KOPT-K1 (cell line): ENCODE measurements at regions not wholly inside any gene's neighbourhood (a gene's known extent, or its start where the extent isn't known, plus 50 kb on each side); places are given as distances from the start of the nearest gene placed in this dataset.

Source experiments
- H3K27ac ChIP-seq: fragments of 200-600 bp; sonication (generic); 2 replicates; pipeline ENCODE4 v1.5.1; 2016; ENCODE audit warnings: antibody characterized with exemption, mild to moderate bottlenecking, low read depth, low read length; ENCODE audit not compliant: poor library complexity, severe bottlenecking
- H3K36me3 ChIP-seq: fragments of 200-600 bp; sonication (generic); 2 replicates; pipeline ENCODE4 v1.5.1; 2017; ENCODE audit warnings: antibody characterized with exemption, mild to moderate bottlenecking, low read length, moderate library complexity; ENCODE audit not compliant: insufficient read depth
- H3K9me3 ChIP-seq: fragments of 200-600 bp; sonication (generic); 2 replicates; pipeline ENCODE4 v1.5.1; 2017; ENCODE audit warnings: antibody characterized with exemption, low read length, mild to moderate bottlenecking; ENCODE audit not compliant: insufficient read depth, poor library complexity, severe bottlenecking

DNA sequence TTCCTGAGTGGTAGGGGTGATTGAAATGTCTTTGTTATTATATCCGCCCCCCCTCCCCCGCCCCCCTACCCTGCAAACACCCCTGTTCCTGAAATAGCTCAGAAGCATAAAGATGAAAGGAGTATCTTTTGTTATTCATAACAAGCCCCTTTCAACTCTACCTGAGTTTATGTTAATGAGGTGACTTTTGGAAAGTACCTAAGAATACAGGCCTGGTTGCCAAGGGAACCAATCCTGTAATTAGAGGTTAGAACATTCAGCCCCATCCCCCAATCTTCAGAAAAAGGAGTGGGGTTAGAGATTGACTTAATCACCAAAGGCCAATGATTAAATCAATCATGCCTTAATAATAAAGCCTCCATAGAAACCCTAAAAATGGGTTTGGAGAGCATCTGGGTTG lies 979.2 kb upstream of the GJE1 start:
- no peaks in the 10 kb centered on the region for H3K9me3 ChIP-seq
- no peaks in the 10 kb centered on the region for H3K36me3 ChIP-seq
- H3K27ac ChIP-seq: no peak overlapping the region

DNA sequence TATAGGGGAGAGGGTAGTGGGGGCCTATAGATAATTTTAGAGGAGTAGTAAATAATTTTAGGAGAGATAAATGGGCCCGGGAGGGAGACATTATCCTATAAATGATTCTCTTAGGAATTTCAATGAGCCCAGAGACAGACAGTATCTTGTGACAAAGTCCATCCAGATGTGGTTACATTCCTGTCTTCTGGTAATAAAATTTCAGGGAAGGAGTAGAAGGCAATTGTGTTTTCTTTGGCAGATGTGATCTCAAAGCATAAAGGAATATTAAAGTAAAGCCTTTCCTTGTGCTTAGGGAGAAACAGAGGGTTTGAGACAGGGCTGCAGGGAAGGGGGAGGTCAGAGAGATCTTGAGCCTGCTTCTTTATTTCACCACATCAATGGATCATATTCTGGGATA lies 979.8 kb upstream of the GJE1 start:
- Histone ChIP-seq H3K27ac (no peak overlapping the region), H3K9me3 (no peaks in the 10 kb centered on the region), H3K36me3 (no peaks in the 10 kb centered on the region)

DNA sequence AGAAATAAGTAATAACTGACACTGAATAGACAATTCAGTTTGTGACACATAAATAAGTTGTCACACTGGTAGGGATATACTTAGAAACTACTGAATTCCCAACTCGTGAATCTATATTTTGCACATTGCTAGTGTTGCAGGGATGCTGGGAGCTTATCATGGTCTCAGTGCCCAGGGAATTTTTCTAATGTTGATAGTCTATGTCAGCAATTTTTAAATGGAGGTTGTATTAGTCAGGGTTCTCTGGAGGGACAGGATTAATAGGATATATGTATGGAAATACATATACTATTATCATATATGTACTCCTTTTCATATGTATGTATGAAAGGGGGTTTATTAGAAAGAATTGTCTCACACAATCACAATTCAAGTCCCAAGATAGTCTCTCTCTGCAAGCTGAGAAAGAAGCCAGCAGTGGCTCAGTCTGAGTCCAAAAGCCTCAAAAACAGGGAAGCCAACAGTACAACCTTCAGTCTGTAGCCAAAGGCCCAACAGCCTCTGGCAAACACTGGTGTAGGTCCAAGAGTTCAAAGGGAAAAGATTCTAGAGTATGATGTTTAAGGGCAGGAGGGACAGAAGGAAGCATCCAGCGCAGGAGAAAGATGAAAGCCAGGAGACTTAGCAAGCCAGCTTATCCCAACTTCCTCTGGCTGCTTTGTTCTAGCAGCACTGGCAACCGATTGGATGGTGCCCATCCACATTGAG lies 980.9 kb upstream of the GJE1 start:
- H3K27ac ChIP-seq: no peak overlapping the region
- H3K36me3 ChIP-seq: no peaks in the 10 kb centered on the region
- no peaks in the 10 kb centered on the region for H3K9me3 ChIP-seq

DNA sequence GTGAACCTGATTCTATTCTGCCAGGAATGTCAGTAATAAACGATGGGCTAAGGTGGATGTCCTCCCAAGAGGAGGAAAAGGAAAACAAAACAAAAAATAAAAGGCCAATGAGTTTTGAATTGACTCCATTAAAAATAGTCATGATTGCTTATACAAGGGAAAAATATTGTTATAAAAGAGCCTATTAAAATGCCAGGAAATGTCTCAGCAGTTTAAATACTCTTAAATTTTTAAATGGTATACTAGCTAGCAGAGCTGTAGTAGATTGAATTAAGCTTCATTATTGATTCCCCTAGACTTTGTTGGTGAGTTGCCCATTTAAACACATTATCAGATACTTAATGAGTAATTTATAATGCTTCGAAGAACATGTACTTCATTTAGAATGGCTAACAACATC lies 990.9 kb upstream of the GJE1 start:
- no peaks in the 10 kb centered on the region for H3K9me3 ChIP-seq
- H3K36me3 ChIP-seq: no peaks in the 10 kb centered on the region
- no peak overlapping the region for H3K27ac ChIP-seq

DNA sequence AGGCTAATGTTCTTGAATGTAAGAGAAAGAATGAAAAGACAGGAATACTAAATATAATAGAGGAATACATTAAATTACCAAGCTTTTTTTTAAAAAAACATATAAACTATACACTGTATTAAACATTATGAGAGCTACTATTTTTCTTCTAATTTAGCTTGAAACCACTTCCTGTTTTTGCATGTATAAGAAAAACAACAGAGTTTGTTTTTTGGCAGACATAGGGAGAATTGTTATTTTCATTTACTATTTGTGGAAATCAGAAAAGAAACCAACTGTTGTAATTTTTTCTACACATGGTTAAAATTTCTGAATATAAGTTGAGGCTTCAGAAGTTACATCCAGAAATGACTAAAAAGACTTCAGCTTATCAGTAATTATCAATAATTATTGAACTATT lies 991.8 kb upstream of the GJE1 start:
- no peak overlapping the region for H3K27ac ChIP-seq
- no peaks in the 10 kb centered on the region for H3K9me3 ChIP-seq
- no peaks in the 10 kb centered on the region for H3K36me3 ChIP-seq

DNA sequence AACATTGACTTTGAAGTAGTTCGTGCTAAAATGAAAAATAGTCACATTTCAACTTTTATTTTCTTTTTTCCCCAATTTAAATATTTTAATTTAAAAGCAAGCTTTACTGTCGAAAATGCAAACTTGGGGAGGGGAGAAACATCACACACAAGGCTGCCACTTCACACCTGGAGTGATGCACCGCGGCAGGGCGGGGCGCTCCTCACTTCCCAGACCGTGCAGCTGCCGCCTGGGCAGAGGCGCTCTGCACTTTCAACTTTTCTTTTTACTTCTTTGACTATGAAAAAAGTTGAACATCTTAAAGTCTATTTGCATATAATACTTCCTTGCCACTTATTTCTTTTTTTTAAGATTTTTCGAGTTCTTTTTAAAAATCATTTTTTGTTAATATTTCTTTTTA lies 993.3 kb upstream of the GJE1 start:
- H3K9me3 ChIP-seq: no peaks in the 10 kb centered on the region
- H3K36me3 ChIP-seq: no peaks in the 10 kb centered on the region
- H3K27ac ChIP-seq: no peak overlapping the region

DNA sequence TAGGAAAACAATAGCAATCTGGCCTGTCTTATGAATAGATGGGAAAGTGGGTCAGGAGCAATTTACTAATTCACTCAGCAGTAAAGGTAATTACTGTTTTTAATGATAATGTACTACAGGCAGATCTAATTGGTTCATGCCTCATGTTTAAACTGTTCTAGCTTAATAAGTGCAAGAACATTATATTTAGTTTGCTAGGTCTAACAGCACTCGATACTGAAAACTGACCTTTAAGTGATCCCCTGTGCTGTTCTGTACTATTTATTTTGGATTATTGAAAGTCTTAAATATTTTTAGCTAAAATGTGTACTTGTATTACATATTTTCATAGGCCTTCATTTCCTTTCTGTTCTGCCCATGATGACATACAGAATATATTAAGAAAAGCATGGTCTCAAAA lies 998.0 kb upstream of the GJE1 start:
- no peaks in the 10 kb centered on the region for H3K36me3 ChIP-seq
- no peaks in the 10 kb centered on the region for H3K9me3 ChIP-seq
- no peak overlapping the region for H3K27ac ChIP-seq

DNA sequence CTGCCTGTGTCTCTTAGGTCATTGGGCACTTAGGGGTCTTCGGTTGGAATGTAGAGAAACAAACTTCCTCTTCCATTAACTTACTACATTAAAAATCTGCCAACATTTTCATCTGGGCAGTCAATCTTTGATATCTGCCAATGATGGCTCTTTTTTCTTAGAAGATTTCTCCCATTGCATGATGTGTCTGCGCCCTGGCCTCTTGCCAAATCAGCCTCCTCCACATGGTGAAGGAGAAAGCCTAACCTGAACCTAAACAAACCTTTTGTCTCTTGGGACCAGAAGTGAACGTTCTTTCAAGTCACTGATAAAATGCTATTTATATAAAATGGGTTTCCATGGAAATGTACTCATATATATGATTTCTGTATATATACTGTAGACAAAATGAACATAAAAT lies 998.9 kb upstream of the GJE1 start:
- no peaks in the 10 kb centered on the region for H3K36me3 ChIP-seq
- no peak overlapping the region for H3K27ac ChIP-seq
- H3K9me3 ChIP-seq: no peaks in the 10 kb centered on the region

DNA sequence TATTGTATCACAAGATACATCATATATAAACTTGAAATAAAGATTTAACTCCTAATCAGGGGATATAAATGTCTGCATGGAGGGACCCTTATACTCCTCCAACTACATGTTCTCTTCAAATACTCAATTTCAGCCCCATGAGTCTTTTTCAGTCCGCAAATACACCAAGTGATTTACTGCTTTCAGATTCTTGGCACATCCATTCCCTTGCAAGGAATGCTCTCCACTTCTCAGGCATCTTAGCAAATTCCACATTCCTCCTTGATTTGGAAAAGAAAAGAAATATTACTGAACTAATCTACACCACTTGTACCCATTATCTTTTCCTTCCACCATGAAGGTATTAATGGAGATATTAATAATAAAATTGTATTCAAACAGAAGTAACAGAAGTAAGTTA lies 999.4 kb upstream of the GJE1 start:
- H3K27ac ChIP-seq: no peak overlapping the region
- no peaks in the 10 kb centered on the region for H3K36me3 ChIP-seq
- H3K9me3 ChIP-seq: no peaks in the 10 kb centered on the region

DNA sequence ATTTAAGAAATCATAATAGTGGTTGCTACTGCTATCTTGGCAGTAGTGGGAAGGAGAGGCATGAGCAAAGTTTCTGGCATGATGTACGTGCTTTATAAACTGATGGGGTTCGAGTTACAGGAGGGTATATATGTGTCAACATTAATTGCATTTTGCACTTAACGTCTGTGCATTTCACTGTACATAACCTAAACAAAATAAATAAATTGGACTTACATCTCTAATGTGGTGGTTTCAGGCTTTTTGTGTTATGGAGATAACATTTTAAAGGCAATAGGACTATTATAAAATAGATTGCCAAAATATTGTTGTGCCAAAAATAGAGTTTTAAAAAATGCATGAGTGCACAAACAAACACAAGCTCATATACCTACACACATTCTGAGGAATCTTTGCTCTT lies 1001.1 kb upstream of the GJE1 start:
- Histone ChIP-seq H3K9me3 (no peaks in the 10 kb centered on the region), H3K27ac (no peak overlapping the region)

DNA sequence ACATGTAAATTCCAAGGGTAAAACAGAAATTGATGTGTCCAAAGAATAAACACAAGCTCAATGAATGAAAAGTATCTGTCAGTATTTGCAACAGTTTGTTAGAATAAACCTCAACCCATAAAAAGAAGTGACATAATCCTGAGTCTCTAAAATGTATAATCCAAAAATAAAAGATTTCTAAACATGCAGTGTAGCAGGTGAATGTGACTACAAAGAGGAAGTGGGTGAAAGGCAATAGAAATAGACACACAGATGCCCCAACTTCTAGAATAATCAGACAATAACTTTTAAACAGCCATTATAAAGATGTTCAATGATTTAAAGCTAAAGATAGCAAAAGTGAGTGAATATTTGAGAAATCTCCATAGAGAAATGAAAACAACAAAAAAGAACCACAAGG lies 1009.2 kb upstream of the GJE1 start:
- H3K36me3 ChIP-seq: no peaks in the 10 kb centered on the region
- no peak overlapping the region for H3K27ac ChIP-seq
- no peaks in the 10 kb centered on the region for H3K9me3 ChIP-seq

More for the DNA sequence above, 1001.1 kb upstream of the GJE1 start:
- no peaks in the 10 kb centered on the region for H3K36me3 ChIP-seq

DNA sequence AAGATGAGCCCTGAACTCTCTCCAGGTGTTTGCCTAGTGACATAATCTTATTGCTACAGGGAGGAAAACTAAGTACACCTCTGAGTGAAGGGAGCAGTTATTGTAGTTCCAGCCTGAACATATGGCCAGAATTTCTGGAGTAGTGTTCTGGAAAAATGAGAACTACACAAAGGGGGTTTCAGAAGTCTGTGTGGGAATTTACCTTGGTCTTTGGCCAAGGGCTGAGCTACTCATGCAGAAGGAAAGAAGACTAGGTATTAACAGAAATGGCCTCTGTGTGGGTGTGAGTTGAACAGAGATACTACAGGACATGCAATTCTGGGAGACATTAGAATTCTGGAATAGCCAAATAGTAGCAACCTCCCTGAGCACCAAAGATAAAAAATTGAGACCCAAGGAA lies 1009.7 kb upstream of the GJE1 start:
- Histone ChIP-seq H3K9me3 (no peaks in the 10 kb centered on the region), H3K27ac (no peak overlapping the region), H3K36me3 (no peaks in the 10 kb centered on the region)

DNA sequence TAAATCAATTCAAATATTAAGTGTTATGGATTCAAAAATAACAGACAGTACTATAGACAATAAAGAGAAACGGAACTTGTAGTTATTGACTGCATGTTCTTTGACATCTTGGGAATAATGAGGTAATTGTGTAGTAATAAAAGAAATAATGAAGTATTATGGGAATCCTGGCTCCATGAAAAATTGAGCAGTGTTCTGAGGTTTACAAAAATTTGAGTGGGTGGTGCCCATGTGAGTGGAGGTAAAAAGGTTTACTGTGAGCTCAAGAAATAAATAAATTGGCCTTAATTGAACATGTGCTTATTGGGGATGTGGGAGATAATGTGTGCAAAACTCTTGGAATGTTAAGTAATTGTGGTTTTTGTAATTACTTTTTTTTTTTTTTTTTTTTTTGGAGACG lies 1013.7 kb upstream of the GJE1 start:
- H3K36me3 ChIP-seq: no peaks in the 10 kb centered on the region
- H3K9me3 ChIP-seq: no peaks in the 10 kb centered on the region
- no peak overlapping the region for H3K27ac ChIP-seq

DNA sequence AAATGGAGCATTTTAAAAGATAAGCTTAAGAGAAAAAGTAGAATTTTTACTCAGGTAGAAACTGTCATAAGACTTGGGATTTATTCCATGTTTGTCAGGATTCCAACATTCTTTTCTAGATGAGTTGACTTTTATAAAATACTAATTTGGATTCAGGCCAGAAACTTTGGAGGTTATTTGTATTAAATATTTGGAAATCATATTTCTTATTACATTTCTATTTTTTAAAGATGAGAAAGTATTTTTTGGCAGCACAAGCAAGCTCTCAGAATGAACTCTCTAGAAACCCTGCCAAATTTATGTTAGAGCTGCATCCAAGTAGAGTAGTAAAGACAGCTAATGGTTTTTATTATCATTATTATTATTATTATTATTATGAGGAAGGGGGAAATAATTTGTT lies 1014.9 kb upstream of the GJE1 start:
- Histone ChIP-seq H3K9me3 (no peaks in the 10 kb centered on the region), H3K36me3 (no peaks in the 10 kb centered on the region), H3K27ac (no peak overlapping the region)

DNA sequence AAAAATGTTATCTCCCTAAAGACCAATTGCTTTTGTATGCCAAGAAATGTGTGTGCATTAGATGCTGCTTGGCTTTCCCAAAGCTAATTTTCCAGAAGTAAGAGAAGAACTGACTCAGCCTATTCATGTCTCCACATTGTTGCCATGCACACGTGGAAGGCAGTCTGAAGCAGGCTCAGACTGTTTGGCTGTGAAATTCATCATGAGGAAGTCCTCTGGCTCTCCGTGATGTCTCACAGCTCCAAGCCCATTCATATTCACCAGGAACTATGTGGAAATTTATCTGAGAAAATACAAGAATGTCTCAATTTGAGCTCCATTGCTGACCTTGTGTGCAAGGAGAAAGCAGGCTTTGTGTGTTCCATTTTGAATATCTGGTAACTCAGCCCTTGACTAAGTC lies 1022.2 kb upstream of the GJE1 start:
- no peak overlapping the region for H3K27ac ChIP-seq
- no peaks in the 10 kb centered on the region for H3K9me3 ChIP-seq
- no peaks in the 10 kb centered on the region for H3K36me3 ChIP-seq

DNA sequence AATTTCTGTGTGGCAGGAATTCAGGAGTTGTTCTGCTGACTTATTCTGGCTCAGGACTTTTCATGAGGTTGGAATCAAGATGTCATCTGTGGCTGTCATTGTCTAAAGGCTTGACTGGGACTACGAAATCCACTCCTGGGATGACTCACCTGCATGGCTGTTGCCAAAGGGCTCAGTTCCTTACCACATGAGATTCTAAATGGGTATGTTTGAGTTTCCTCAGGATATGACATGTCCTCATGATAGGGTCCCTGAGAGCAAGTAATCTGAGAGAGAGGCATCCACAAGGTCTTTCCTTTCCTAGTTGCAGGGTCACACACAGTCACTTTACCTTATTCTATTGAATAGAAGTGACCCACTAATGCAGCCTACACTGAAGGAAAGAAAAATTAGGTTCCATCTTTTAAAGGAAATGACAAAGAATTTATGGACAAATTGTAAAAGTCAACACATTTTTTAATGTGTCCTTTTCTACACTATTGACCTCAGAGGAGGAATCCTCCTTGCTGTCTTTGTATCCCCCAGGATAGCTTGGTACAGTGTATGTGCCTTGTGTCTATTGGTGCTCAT lies 1025.0 kb upstream of the GJE1 start:
- no peaks in the 10 kb centered on the region for H3K36me3 ChIP-seq
- no peak overlapping the region for H3K27ac ChIP-seq
- H3K9me3 ChIP-seq: no peaks in the 10 kb centered on the region
